ENCODE measurements at regions not wholly inside any gene's neighbourhood (a gene's known extent, or its start where the extent isn't known, plus 50 kb on each side); places are given as distances from the start of the nearest gene placed in this dataset.

DNA sequence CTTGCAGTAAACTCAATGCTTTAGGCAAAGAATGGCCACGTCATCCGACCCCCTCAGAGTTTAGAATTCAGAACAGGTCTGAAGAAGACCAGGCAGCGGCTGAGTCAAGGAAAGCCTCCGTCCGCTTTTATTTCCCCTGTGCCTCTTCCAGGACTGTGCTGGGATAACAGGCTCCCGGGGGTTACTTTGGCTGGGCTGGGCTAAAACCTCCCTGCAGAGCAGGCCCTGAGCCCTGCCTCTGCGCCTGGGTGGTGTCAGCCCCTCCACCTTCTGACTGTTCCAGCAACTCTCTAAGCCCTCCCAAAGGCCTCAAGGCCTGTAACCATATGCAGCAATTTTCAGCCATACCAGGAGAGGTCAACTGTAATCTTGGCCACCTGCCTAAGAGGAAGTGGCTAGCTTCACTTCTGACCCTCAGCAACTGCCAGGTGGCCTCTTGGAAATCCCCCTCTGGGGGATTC is 166.5 kb downstream of the RPIA start:
- Histone ChIP-seq H3K4me3 (ENCODE audit: insufficient read depth, low read depth, low read length) (no peak overlapping the region), H3K27ac (ENCODE audit: insufficient read depth, low read depth, low read length, poor library complexity, severe bottlenecking) (peak overlapping the region; percentile 48), H3K36me3 (ENCODE audit: control insufficient read depth, insufficient read depth, low read length) (no peaks in the 10 kb centered on the region), H3K4me1 (ENCODE audit: control insufficient read depth, insufficient read depth, low read length) (peaks cover 16% of the 10 kb centered on the region), H3K9me3 (ENCODE audit: control insufficient read depth, low read length) (no peaks in the 10 kb centered on the region), H3K27me3 (ENCODE audit: control insufficient read depth, insufficient read depth, low read length, poor library complexity, severe bottlenecking) (no peaks in the 10 kb centered on the region)
- WGBS, 2 experiments, result 52 to 59% methylated on average over 7 of the region's 7 CpGs

DNA sequence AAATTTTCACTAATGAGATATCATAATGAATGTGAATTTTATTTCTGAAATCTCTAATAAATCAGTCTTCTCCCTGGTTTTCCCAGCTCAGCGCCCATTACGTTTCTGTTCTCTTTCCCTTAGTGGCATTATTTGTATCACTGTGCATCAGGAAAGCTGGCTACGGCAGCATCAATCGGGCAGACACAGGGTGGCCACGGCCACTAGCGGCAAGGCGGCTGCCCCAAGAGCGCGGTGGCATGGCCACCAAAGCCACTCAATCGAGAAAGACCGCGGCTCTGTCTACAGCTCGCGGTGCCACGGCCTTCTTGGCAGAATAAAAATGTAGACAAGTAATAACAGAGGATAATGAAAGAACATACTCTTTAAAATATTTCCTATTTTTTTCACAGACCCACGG is 168.0 kb downstream of the RPIA start:
- H3K27me3 ChIP-seq (ENCODE audit: control insufficient read depth, insufficient read depth, low read length, poor library complexity, severe bottlenecking), result no peaks in the 10 kb centered on the region
- no peaks in the 10 kb centered on the region for H3K9me3 ChIP-seq (ENCODE audit: control insufficient read depth, low read length)
- H3K36me3 ChIP-seq (ENCODE audit: control insufficient read depth, insufficient read depth, low read length), result no peaks in the 10 kb centered on the region
- H3K4me1 ChIP-seq (ENCODE audit: control insufficient read depth, insufficient read depth, low read length), result peaks cover 16% of the 10 kb centered on the region
- H3K4me3 ChIP-seq (ENCODE audit: insufficient read depth, low read depth, low read length), result no peak overlapping the region
- H3K27ac ChIP-seq (ENCODE audit: insufficient read depth, low read depth, low read length, poor library complexity, severe bottlenecking), result no peak overlapping the region
- WGBS, 2 experiments, result 90 to 97% methylated on average over 16 of the region's 16 CpGs

DNA sequence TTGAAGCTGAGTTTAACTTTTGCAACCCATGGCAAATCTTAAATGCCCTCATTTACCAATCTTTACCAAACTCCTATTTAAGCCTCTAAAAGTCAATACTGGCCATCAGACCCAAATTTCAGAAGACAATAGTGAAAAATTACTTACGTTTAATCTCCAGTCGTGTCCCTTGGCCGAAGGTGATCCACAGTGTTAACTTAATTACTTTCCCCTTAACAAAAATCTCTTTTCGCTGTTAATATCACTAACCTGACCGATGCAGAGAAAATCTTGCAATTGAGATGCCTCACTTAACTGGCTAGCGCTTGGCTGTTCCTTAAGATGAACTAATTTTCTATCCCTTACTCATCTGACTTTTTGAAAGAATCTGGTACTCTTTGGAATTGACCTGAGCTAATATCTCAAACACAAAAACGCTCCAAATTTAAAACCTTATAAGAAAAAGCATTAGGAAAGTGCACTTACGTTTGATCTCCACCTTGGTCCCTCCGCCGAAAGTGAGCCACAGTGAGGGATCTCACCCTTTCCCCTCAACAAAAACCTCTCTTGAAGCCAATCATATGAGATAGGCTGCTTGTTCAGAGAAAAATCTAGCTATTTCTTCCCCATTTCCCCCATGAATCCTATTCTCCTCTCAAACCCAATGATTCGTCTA is 169.1 kb downstream of the RPIA start:
- H3K36me3 ChIP-seq (ENCODE audit: control insufficient read depth, insufficient read depth, low read length), result no peaks in the 10 kb centered on the region
- no peak overlapping the region for H3K4me3 ChIP-seq (ENCODE audit: insufficient read depth, low read depth, low read length)
- H3K27ac ChIP-seq (ENCODE audit: insufficient read depth, low read depth, low read length, poor library complexity, severe bottlenecking), result no peak overlapping the region
- peaks cover 16% of the 10 kb centered on the region for H3K4me1 ChIP-seq (ENCODE audit: control insufficient read depth, insufficient read depth, low read length)
- 96% methylated on average over 11 of the region's 11 CpGs for WGBS, 2 experiments
- H3K27me3 ChIP-seq (ENCODE audit: control insufficient read depth, insufficient read depth, low read length, poor library complexity, severe bottlenecking), result no peaks in the 10 kb centered on the region
- no peaks in the 10 kb centered on the region for H3K9me3 ChIP-seq (ENCODE audit: control insufficient read depth, low read length)

DNA sequence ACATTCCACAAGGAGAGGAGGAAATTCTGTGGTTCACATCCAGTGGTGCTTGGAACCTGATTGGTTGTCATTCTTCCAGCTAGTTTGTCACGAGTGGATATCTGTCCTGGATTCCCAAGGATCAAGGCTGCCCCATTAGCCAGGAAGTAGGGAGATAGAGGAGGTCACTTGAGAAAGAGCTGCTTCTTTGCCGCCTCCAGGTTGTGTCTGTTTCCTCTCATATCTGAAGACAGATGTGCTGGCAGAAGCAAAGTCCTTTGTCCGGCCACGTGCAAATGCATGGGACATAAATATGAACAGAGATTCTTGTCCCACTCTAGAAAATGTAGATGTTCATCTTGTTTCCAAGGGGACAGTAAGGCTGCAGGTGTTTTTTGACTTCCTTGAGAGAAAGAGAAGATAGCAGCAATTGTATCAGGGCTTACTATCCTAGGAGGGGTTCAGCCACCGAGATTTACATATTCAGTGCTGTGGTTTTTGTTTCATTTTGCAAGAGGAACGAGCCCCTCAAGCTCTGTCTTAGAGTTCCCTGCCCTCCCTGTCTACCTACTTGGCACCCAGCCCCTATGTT is 174.4 kb downstream of the RPIA start:
- WGBS, 2 experiments, result 83 to 84% methylated on average over 6 of the region's 6 CpGs
- H3K4me3 ChIP-seq (ENCODE audit: insufficient read depth, low read depth, low read length), result no peak overlapping the region
- H3K4me1 ChIP-seq (ENCODE audit: control insufficient read depth, insufficient read depth, low read length), result no peaks in the 10 kb centered on the region
- no peaks in the 10 kb centered on the region for H3K36me3 ChIP-seq (ENCODE audit: control insufficient read depth, insufficient read depth, low read length)
- H3K9me3 ChIP-seq (ENCODE audit: control insufficient read depth, low read length), result no peaks in the 10 kb centered on the region
- H3K27ac ChIP-seq (ENCODE audit: insufficient read depth, low read depth, low read length, poor library complexity, severe bottlenecking), result no peak overlapping the region
- no peaks in the 10 kb centered on the region for H3K27me3 ChIP-seq (ENCODE audit: control insufficient read depth, insufficient read depth, low read length, poor library complexity, severe bottlenecking)

DNA sequence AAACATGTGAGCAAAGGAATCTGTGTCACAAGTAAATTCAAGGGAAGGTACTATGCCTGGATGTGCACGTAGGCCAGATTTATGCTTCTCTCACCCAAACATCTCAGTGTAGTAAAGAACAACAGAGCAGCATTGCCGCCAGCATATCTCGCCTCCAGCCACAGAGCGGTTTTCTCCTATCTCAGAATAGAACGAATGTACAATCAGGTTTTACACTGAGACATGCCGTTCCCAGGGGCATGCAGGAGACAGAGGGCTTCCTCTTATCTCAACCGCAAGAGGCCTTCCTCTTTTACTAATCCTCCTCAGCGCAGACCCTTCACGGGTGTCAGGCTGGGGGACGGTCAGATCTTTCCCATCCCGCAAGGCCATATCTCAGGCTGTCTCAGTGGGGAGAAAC is 175.3 kb downstream of the RPIA start:
- no peaks in the 10 kb centered on the region for H3K27me3 ChIP-seq (ENCODE audit: control insufficient read depth, insufficient read depth, low read length, poor library complexity, severe bottlenecking)
- no peaks in the 10 kb centered on the region for H3K9me3 ChIP-seq (ENCODE audit: control insufficient read depth, low read length)
- no peaks in the 10 kb centered on the region for H3K36me3 ChIP-seq (ENCODE audit: control insufficient read depth, insufficient read depth, low read length)
- no peak overlapping the region for H3K27ac ChIP-seq (ENCODE audit: insufficient read depth, low read depth, low read length, poor library complexity, severe bottlenecking)
- H3K4me3 ChIP-seq (ENCODE audit: insufficient read depth, low read depth, low read length), result no peak overlapping the region
- 91 to 92% methylated on average over 11 of the region's 11 CpGs for WGBS, 2 experiments
- H3K4me1 ChIP-seq (ENCODE audit: control insufficient read depth, insufficient read depth, low read length), result no peaks in the 10 kb centered on the region

DNA sequence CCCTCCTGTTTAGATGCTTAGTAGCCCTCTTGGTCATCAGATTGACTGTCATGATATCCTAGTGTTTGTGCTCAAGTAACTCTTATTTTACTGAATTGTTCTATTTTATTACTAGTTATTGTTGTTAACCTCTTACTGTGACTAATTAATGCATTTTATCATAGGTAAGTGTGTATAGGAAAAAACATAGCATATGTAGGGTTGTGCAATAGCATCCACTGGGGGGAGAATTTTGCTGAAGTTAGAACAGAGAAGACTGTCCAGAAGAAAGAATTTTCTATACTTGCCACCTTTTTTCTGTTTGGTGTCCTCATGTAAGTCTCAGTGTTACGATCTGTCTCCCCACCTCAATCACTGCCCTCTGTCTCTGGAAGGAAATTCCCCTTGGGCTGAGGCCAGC is 177.4 kb downstream of the RPIA start:
- WGBS, 2 experiments, result 91 to 96% methylated on average over 1 of the region's 1 CpG
- H3K27ac ChIP-seq (ENCODE audit: insufficient read depth, low read depth, low read length, poor library complexity, severe bottlenecking), result no peak overlapping the region
- no peaks in the 10 kb centered on the region for H3K9me3 ChIP-seq (ENCODE audit: control insufficient read depth, low read length)
- H3K36me3 ChIP-seq (ENCODE audit: control insufficient read depth, insufficient read depth, low read length), result no peaks in the 10 kb centered on the region
- H3K4me1 ChIP-seq (ENCODE audit: control insufficient read depth, insufficient read depth, low read length), result no peaks in the 10 kb centered on the region
- no peak overlapping the region for H3K4me3 ChIP-seq (ENCODE audit: insufficient read depth, low read depth, low read length)
- no peaks in the 10 kb centered on the region for H3K27me3 ChIP-seq (ENCODE audit: control insufficient read depth, insufficient read depth, low read length, poor library complexity, severe bottlenecking)

DNA sequence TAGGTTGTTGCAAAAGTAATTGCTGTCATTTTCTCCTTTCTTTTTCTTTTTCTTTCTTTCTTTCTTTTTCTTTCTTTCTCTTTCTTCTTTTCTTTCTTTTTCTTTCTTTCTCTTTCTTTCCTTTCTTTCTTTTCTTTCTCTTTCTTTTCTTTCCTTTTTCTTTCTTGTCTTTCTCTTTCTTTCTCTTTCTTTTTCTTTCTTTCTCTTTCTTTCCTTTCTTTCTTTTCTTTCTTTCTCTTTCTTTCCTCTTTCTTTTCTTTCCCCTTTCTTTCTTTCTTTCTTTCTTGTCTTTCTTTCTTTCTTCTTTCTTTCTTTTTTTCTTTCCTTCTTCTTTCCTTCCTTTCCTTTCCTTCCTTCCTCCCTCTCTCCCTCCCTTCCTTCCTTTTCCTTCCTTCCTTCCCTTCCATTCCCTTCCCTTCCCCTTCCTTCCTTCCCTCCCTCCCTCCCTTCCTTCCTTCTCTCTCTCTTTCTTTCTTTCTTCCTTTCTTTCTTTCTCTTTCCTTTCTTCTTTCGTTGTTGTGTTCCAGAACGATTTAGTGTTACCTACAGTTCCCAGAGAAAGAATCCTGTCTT is 178.9 kb downstream of the RPIA start:
- WGBS, 2 experiments, result 84 to 89% methylated on average over 2 of the region's 2 CpGs
- Histone ChIP-seq H3K4me1 (ENCODE audit: control insufficient read depth, insufficient read depth, low read length) (no peaks in the 10 kb centered on the region), H3K4me3 (ENCODE audit: insufficient read depth, low read depth, low read length) (no peak overlapping the region), H3K27me3 (ENCODE audit: control insufficient read depth, insufficient read depth, low read length, poor library complexity, severe bottlenecking) (no peaks in the 10 kb centered on the region), H3K36me3 (ENCODE audit: control insufficient read depth, insufficient read depth, low read length) (no peaks in the 10 kb centered on the region), H3K27ac (ENCODE audit: insufficient read depth, low read depth, low read length, poor library complexity, severe bottlenecking) (no peak overlapping the region), H3K9me3 (ENCODE audit: control insufficient read depth, low read length) (no peaks in the 10 kb centered on the region)

DNA sequence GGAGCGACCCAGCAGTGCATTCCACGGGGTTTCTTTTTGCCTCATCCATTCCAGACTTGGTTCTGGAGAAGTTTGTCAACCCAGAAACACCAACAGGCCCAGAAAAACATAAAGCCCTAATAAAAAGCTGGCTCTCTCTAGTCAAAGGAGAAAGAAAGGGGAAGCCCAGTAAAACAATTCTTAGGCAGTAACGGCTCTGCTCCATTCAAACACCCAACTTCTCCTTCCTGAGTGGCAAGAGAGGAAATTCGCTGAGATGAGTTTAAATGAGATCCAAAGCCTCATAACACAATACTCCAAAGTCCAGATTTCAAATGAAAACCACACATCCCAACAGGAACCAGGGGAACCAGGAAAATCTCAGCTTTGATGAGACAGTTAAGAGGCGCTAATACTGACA is 179.9 kb downstream of the RPIA start:
- Histone ChIP-seq H3K36me3 (ENCODE audit: control insufficient read depth, insufficient read depth, low read length) (no peaks in the 10 kb centered on the region), H3K4me1 (ENCODE audit: control insufficient read depth, insufficient read depth, low read length) (no peaks in the 10 kb centered on the region), H3K4me3 (ENCODE audit: insufficient read depth, low read depth, low read length) (no peak overlapping the region), H3K27me3 (ENCODE audit: control insufficient read depth, insufficient read depth, low read length, poor library complexity, severe bottlenecking) (no peaks in the 10 kb centered on the region), H3K27ac (ENCODE audit: insufficient read depth, low read depth, low read length, poor library complexity, severe bottlenecking) (no peak overlapping the region), H3K9me3 (ENCODE audit: control insufficient read depth, low read length) (no peaks in the 10 kb centered on the region)
- WGBS, 2 experiments, result 91 to 92% methylated on average over 5 of the region's 5 CpGs

DNA sequence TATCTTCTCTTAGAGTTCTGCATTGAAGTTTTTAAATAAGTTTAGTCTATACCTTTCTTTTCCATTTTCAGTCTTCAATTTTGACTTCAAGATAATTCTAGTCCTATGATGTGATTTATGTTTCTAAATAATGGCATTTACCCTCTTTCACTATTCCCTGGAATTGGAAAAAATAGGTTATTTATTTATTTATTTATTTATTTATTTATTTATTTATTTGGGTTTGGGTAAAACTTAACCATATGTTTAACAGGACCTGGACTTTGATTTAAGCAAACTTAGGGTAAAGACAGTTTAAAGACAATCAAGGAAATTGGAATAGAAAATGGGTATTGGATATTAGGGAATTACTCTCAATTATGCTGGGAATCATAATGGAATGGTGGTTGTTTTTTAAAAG is 182.1 kb downstream of the RPIA start:
- Histone ChIP-seq H3K9me3 (ENCODE audit: control insufficient read depth, low read length) (no peaks in the 10 kb centered on the region), H3K36me3 (ENCODE audit: control insufficient read depth, insufficient read depth, low read length) (no peaks in the 10 kb centered on the region), H3K27ac (ENCODE audit: insufficient read depth, low read depth, low read length, poor library complexity, severe bottlenecking) (no peak overlapping the region), H3K27me3 (ENCODE audit: control insufficient read depth, insufficient read depth, low read length, poor library complexity, severe bottlenecking) (no peaks in the 10 kb centered on the region), H3K4me1 (ENCODE audit: control insufficient read depth, insufficient read depth, low read length) (no peaks in the 10 kb centered on the region), H3K4me3 (ENCODE audit: insufficient read depth, low read depth, low read length) (no peak overlapping the region)

DNA sequence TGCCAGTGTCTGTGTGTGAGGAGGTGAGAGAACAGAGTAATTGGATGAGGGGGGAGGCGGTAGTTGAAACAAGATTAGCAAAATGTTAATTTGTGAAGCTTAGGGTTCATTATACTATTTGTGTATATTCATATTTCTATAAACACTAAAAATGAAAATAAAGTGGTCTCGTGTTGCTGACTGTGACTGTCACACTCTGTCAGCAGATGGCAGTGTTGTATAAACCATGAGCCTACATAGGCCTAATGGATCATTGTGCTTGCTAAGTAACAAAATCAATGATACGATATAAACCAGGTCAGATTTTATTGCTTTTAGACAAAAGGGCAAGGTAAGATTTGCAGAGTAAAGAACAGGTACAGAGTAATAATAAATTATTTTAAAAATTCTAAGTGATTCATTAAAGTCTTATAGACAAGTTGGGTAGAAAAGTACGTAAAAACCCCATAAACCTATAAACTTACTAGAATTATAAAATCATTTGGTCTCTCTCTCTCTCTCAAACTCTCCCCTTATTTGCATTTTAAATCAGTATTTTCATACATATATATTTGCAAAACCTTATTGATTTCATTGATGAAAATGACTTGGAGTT is 182.7 kb downstream of the RPIA start:
- Histone ChIP-seq H3K27ac (ENCODE audit: insufficient read depth, low read depth, low read length, poor library complexity, severe bottlenecking) (no peak overlapping the region), H3K4me1 (ENCODE audit: control insufficient read depth, insufficient read depth, low read length) (no peaks in the 10 kb centered on the region), H3K27me3 (ENCODE audit: control insufficient read depth, insufficient read depth, low read length, poor library complexity, severe bottlenecking) (no peaks in the 10 kb centered on the region), H3K36me3 (ENCODE audit: control insufficient read depth, insufficient read depth, low read length) (no peaks in the 10 kb centered on the region), H3K9me3 (ENCODE audit: control insufficient read depth, low read length) (no peaks in the 10 kb centered on the region), H3K4me3 (ENCODE audit: insufficient read depth, low read depth, low read length) (no peak overlapping the region)
- WGBS, 2 experiments, result 50 to 66% methylated on average over 3 to 4 of the region's 4 CpGs

All from ectodermal cell (in vitro differentiated cells).